Amniotic epithelial cell (primary cell): ENCODE measurements at regions not wholly inside any gene's neighbourhood (a gene's known extent, or its start where the extent isn't known, plus 50 kb on each side); places are given as distances from the start of the nearest gene placed in this dataset.

Experiments used
- DNase-seq: peaks from one replicate; pipeline ENCODE4 v3.0.0-alpha.2; 2010; ENCODE audit warnings: low read depth

GRCh38 chr2:29974086-29974485 lies 52.7 kb upstream of the ALK start:
- no peak for DNase-seq

- DNase-seq = no peak
These were observed 55.9 kb upstream of the ALK start for GRCh38 chr2:29977284-29977683.

- no peak for DNase-seq
These were observed 60.0 kb upstream of the ALK start for GRCh38 chr2:29981402-29981801.

GRCh38 chr2:29983308-29983707 lies 61.9 kb upstream of the ALK start:
- no peak for DNase-seq

GRCh38 chr2:29987146-29987545 lies 65.8 kb upstream of the ALK start:
- no peak for DNase-seq

- DNase-seq = no peak
These were observed 68.7 kb upstream of the ALK start for GRCh38 chr2:29990129-29990528.

GRCh38 chr2:29991086-29991485 lies 69.7 kb upstream of the ALK start:
- DNase-seq = no peak

GRCh38 chr2:29995241-29995640 lies 73.9 kb upstream of the ALK start:
- DNase-seq = no peak

- no peak for DNase-seq
These were observed 81.7 kb upstream of the ALK start for GRCh38 chr2:30003128-30003527.

GRCh38 chr2:30022444-30023071 lies 101.2 kb upstream of the ALK start:
- no peak for DNase-seq

GRCh38 chr2:30024281-30024680 lies 102.9 kb upstream of the ALK start:
- DNase-seq = no peak

GRCh38 chr2:30026091-30027055 lies 105.0 kb upstream of the ALK start:
- peak; percentile 16 for DNase-seq

- DNase-seq = no peak
These were observed 108.4 kb upstream of the ALK start for GRCh38 chr2:30029804-30030203.

GRCh38 chr2:30030361-30030760 lies 109.0 kb upstream of the ALK start:
- DNase-seq = no peak

- DNase-seq = no peak
These were observed 109.8 kb upstream of the ALK start for GRCh38 chr2:30031184-30031583.

GRCh38 chr2:30034052-30034775 lies 112.6 kb upstream of the YPEL5 start:
- no peak for DNase-seq

- DNase-seq = no peak
These were observed 109.8 kb upstream of the YPEL5 start for GRCh38 chr2:30037016-30037415.

- DNase-seq = no peak
These were observed 108.4 kb upstream of the YPEL5 start for GRCh38 chr2:30038419-30038818.

- DNase-seq = no peak
These were observed 107.7 kb upstream of the YPEL5 start for GRCh38 chr2:30039101-30039500.

GRCh38 chr2:30040147-30040546 lies 106.7 kb upstream of the YPEL5 start:
- DNase-seq = no peak

GRCh38 chr2:30041884-30042283 lies 104.9 kb upstream of the YPEL5 start:
- DNase-seq = no peak

GRCh38 chr2:30046396-30046795 lies 100.4 kb upstream of the YPEL5 start:
- DNase-seq = no peak

- DNase-seq = no peak
These were observed 99.8 kb upstream of the YPEL5 start for GRCh38 chr2:30046979-30047378.
